GM12892 (cell line): ENCODE measurements at regions not wholly inside any gene's neighbourhood (a gene's known extent, or its start where the extent isn't known, plus 50 kb on each side); places are given as distances from the start of the nearest gene placed in this dataset.

Source experiments
- POLR2A ChIP-seq: IDR thresholded peaks from 2 replicates; pipeline ENCODE4 v1.6.1; 2011; ENCODE audit warnings: low read depth, low read length, control low read depth
- POLR2AphosphoS5 ChIP-seq: IDR thresholded peaks from 2 replicates; pipeline ENCODE4 v1.6.1; 2011; ENCODE audit warnings: low read depth, low read length, control low read depth
- TAF1 ChIP-seq: IDR thresholded peaks from 2 replicates; pipeline ENCODE4 v1.6.1; 2011; ENCODE audit warnings: low read depth, mild to moderate bottlenecking, control low read depth, low read length, borderline replicate concordance

DNA sequence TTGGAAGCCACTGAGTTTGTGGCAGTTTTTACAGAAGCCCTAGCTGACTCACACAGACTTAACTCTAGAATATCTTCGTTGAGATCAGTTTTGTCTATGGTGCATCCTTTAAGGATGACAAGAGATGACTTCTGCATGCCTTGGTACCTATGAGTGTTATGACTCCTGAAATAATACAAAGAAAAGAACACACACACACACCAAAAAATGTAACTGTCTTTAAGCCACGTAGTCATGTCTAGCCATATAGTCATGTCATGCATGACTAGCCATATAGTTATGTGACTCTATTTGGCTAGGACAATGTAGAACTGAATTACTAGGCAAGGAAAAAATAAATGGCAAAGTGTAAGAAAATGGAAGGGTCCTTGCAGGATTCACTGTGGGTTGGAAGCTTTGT lies 447.8 kb downstream of the NLGN4X start:
- TF ChIP-seq POLR2AphosphoS5 = no peak
- no peak for TF ChIP-seq POLR2A
- no peak for TF ChIP-seq TAF1
